ENCODE measurements at regions not wholly inside any gene's neighbourhood (a gene's known extent, or its start where the extent isn't known, plus 50 kb on each side); places are given as distances from the start of the nearest gene placed in this dataset.

GRCh38 chr7:26550492-26550891, 258.8 kb downstream of the SNX10 start:
- Histone ChIP-seq H2AFZ (replicated peaks) (no peak overlapping the region), H3K36me3 (no peaks in the 10 kb centered on the region), H3K27me3 (no peaks in the 10 kb centered on the region), H3K27ac (no peak overlapping the region), H3F3A (ENCODE audit: low read depth) (no peaks in the 10 kb centered on the region), H3K4me1 (no peaks in the 10 kb centered on the region), H3K9ac (no peak overlapping the region), H4K20me1 (ENCODE audit: low read depth) (no peaks in the 10 kb centered on the region), H3K4me2 (no peak overlapping the region), H3K9me3 (ENCODE audit: low read depth) (no peaks in the 10 kb centered on the region), H3K4me3 (no peak overlapping the region), H3K79me2 (ENCODE audit: low read depth) (no peaks in the 10 kb centered on the region)
- H3K9me3 Mint-ChIP-seq = no peaks in the 10 kb centered on the region
- peaks cover 3% of the 10 kb centered on the region for H3K4me1 Mint-ChIP-seq
- TF ChIP-seq EZH2phosphoT487 (IDR thresholded peaks at IDR 0.05) (no peak), CTCF (IDR thresholded peaks at IDR 0.05) (no peak), EZH2 (IDR thresholded peaks at IDR 0.05) (no peak)
- DNase-seq (ENCODE audit: low spot score) = no peak
- H3K36me3 Mint-ChIP-seq = no peaks in the 10 kb centered on the region
- peaks cover 7% of the 10 kb centered on the region for H3K27me3 Mint-ChIP-seq (ENCODE audit: insufficient read depth, low read depth)
- no peak overlapping the region for H3K27ac Mint-ChIP-seq
- H3K4me3 Mint-ChIP-seq = no peak overlapping the region

DNA sequence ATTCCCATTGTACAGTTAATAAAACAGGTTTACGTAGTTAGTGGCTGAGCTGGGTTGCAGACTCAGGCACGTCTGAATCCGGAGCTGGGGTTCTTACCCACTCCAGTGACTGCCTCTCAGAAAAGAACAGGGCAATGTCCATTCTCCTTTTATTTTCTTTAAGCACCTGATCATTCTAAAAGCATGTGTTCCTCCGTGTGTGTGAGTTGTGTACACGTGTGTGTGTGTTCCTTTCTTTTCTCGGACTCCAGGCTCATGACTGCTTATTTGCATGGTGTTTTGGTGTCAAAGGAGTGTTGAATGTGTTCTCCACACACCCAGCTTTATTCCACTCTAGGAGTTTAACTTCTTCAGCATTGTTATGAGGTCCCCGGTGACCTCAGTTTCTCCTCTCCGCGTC, 260.1 kb downstream of the SNX10 start:
- Histone ChIP-seq H3K4me1 (no peaks in the 10 kb centered on the region), H3K4me3 (no peak overlapping the region), H3K9ac (no peak overlapping the region), H2AFZ (replicated peaks) (peak overlapping the region; percentile 34), H3K9me3 (ENCODE audit: low read depth) (no peaks in the 10 kb centered on the region), H3K79me2 (ENCODE audit: low read depth) (no peaks in the 10 kb centered on the region), H4K20me1 (ENCODE audit: low read depth) (no peaks in the 10 kb centered on the region), H3K36me3 (no peaks in the 10 kb centered on the region), H3K27ac (no peak overlapping the region), H3K4me2 (no peak overlapping the region), H3F3A (ENCODE audit: low read depth) (no peaks in the 10 kb centered on the region), H3K27me3 (no peaks in the 10 kb centered on the region)
- Mint-ChIP-seq H3K27ac (no peak overlapping the region), H3K9me3 (no peaks in the 10 kb centered on the region), H3K4me3 (no peak overlapping the region), H3K4me1 (peaks cover 6% of the 10 kb centered on the region), H3K27me3 (ENCODE audit: insufficient read depth, low read depth) (peaks cover 7% of the 10 kb centered on the region), H3K36me3 (no peaks in the 10 kb centered on the region)
- TF ChIP-seq CTCF (IDR thresholded peaks at IDR 0.05) (no peak), EZH2 (IDR thresholded peaks at IDR 0.05) (no peak), EZH2phosphoT487 (IDR thresholded peaks at IDR 0.05) (no peak)
- DNase-seq (ENCODE audit: low spot score) = no peak

- no peak overlapping the region for H3K27ac Mint-ChIP-seq
- no peak overlapping the region for H3K27ac ChIP-seq
- H3K4me1 ChIP-seq = no peaks in the 10 kb centered on the region
- H3K4me3 ChIP-seq = no peak overlapping the region
- H4K20me1 ChIP-seq (ENCODE audit: low read depth) = no peaks in the 10 kb centered on the region
- no peak for TF ChIP-seq CTCF (IDR thresholded peaks at IDR 0.05)
- TF ChIP-seq EZH2 (IDR thresholded peaks at IDR 0.05) = no peak
- no peak overlapping the region for H3K4me3 Mint-ChIP-seq
- DNase-seq (ENCODE audit: low spot score) = no peak
- no peaks in the 10 kb centered on the region for H3K36me3 Mint-ChIP-seq
- H3K4me2 ChIP-seq = no peak overlapping the region
- no peaks in the 10 kb centered on the region for H3K9me3 Mint-ChIP-seq
- H2AFZ ChIP-seq (replicated peaks) = no peak overlapping the region
- no peaks in the 10 kb centered on the region for H3K79me2 ChIP-seq (ENCODE audit: low read depth)
- H3K9me3 ChIP-seq (ENCODE audit: low read depth) = no peaks in the 10 kb centered on the region
- no peak overlapping the region for H3K9ac ChIP-seq
- H3K27me3 ChIP-seq = no peaks in the 10 kb centered on the region
- peaks cover 2% of the 10 kb centered on the region for H3K27me3 Mint-ChIP-seq (ENCODE audit: insufficient read depth, low read depth)
- H3F3A ChIP-seq (ENCODE audit: low read depth) = no peaks in the 10 kb centered on the region
- peaks cover 6% of the 10 kb centered on the region for H3K4me1 Mint-ChIP-seq
- H3K36me3 ChIP-seq = no peaks in the 10 kb centered on the region
Observed at GRCh38 chr7:26553128-26553527, 261.5 kb downstream of the SNX10 start.

- Mint-ChIP-seq H3K27ac (no peak overlapping the region), H3K27me3 (ENCODE audit: insufficient read depth, low read depth) (peaks cover 2% of the 10 kb centered on the region), H3K4me3 (no peak overlapping the region), H3K9me3 (no peaks in the 10 kb centered on the region), H3K4me1 (peaks cover 6% of the 10 kb centered on the region), H3K36me3 (no peaks in the 10 kb centered on the region)
- H3K4me3 ChIP-seq = no peak overlapping the region
- H3K4me2 ChIP-seq = no peak overlapping the region
- no peaks in the 10 kb centered on the region for H3K79me2 ChIP-seq (ENCODE audit: low read depth)
- no peaks in the 10 kb centered on the region for H3K9me3 ChIP-seq (ENCODE audit: low read depth)
- no peak for DNase-seq (ENCODE audit: low spot score)
- H3F3A ChIP-seq (ENCODE audit: low read depth) = no peaks in the 10 kb centered on the region
- TF ChIP-seq EZH2 (IDR thresholded peaks at IDR 0.05) (no peak), EZH2phosphoT487 (IDR thresholded peaks at IDR 0.05) (no peak), CTCF (IDR thresholded peaks at IDR 0.05) (no peak)
- H3K9ac ChIP-seq = no peak overlapping the region
- H3K27me3 ChIP-seq = no peaks in the 10 kb centered on the region
- H2AFZ ChIP-seq (replicated peaks) = no peak overlapping the region
- no peaks in the 10 kb centered on the region for H3K4me1 ChIP-seq
- H3K27ac ChIP-seq = no peak overlapping the region
- no peaks in the 10 kb centered on the region for H4K20me1 ChIP-seq (ENCODE audit: low read depth)
- H3K36me3 ChIP-seq = no peaks in the 10 kb centered on the region
Observed at GRCh38 chr7:26553582-26553981, 261.9 kb downstream of the SNX10 start.

Measured in neural progenitor cell (in vitro differentiated cells).